HG03039 (cell line): ENCODE measurements at regions not wholly inside any gene's neighbourhood (a gene's known extent, or its start where the extent isn't known, plus 50 kb on each side); places are given as distances from the start of the nearest gene placed in this dataset.
A peak's percentile ranks its signal among the peaks of the same experiment; 100 is the strongest.
"Not testable (repeated sequence)": the region's sequence is repeated elsewhere in the genome, so short reads cannot be mapped to it uniquely, and the experiment has no call there.

ENCODE experiments used
- ATAC-seq: cut with Tn5 transposase; IDR thresholded peaks from one replicate; pipeline ENCODE4 v1.9.1; 2021; ENCODE audit warnings: mild to moderate bottlenecking, moderate library complexity; ENCODE audit not compliant: unreplicated experiment

DNA sequence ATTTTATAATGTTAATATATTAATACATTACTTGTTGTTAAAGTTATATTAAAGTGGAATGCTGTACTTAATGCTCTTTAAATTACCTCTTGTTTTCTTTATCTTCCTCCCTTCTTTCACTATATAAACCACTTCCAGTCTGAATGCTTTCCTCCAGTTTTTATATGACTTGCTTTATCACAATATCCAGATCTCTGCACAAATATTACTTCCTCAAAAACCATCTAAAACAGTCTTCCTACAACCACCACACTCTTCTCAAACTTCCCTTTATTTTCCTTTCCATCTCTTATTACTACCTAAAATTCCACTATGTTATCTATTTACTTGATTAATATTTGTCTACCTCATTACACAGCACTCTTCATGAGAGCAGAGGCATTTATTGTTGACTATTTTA, 956.6 kb downstream of the LRFN5 start:
- ATAC-seq: no peak

DNA sequence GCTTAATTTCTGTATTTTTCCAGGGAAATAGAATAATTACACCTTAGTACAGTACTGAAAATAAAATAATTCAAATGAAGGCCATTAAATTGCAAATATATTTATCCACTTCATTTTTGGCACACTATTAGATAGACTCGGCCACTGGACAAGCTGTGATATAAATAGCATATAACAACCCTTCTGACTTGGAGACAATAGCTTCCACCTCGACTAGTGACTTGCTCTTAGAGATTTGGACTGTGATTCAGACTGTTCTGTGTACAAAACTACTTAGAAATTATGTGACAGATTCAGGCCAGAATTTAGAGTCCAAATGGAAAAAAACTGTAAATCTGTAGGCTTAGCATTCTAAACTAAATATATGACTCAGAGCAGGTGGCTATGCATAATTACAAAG, 949.9 kb downstream of the LRFN5 start:
- ATAC-seq: no peak

DNA sequence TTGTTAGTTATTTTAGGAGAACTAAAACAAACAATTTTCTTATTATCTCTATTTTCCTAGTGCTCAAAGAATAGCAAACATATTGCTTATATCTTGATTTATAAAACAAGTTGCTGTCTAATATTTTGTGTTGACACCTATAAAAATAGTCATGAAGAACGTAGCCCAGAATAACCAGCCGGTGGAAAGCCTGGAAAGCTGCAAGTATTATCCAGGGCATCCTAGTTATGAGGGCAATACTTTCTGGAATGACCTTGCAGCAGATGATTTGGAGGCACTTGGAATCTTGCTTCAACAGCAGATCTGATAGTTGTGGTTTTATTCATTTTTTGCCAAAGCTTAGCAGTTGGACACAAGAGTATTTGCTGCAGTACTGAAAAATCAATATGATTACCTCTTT, 948.7 kb downstream of the LRFN5 start:
- no peak for ATAC-seq

DNA sequence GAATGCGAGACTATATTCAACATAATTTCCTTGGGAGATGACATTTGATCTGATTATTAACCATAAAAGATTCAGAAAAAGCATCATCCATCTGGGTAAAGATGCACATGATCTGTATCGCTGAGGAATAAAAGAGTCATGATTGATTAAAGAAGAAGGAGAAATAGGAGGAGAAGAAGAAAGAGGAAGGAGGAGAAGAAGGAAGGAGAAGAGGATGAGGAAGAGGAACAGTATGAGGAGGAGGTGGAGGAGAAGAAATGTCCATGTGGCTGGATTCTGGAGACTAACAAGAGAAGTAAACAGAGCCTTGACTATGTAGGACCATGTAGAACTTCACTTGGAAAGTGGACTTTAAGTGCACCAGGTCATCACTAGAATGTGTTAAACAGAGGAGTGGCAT, 947.4 kb downstream of the LRFN5 start:
- no peak for ATAC-seq

DNA sequence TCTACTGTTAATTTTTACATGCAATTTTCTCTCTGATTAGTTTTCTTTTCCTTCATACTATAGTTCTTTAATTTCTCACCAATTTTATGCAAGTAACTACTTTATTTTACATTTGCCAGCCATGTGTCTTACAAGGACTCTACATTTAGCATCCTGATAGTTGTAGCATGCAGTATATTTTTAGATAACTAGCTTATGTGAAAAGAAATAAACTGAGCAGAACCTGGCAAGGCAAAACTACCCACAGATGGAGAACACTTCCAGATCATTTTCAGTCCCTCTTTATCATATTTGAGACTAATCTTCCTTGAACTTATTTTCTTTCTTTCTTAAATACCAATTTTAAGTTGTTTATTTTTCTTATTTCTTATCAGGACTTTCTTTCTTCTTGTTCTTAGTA, 943.6 kb downstream of the LRFN5 start:
- no peak for ATAC-seq

DNA sequence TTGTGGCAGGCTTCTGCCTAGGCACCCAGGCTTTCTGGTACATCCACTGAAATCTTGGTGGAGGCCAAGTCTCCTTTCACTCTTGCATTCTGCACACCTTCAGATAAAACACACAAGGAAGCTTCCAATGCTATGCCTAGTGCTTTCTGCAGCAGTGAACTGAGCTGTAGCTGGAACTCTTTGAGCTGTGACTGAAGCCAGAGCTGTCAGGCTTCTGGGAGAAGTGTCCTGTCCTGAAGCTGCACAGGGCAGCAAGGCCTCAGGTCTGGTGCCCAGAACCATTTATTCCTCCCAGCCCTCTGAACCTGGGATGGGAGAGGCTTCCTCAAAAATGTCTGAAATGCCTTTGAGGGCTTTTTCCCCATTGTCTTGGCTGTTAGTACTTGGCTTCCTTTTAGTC, 941.7 kb downstream of the LRFN5 start:
- no peak for ATAC-seq

DNA sequence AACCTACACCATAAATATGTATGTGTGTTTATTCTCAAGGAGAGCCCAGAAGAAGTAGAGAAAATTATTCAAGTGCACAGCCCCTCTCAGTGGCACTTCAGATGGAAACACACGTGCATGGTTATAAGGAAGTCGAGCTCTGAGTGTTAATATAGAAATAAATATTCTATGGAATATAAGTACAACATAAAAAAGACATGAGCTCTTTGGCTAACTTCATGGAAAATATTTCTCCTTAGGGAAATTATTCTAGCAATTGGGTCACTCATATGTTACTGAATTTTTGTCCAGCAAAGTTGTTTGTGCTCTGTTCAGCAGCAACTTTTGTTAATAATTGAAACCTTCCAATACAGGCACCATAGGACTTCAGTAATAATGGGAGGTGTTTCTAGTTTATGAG, 939.0 kb downstream of the LRFN5 start:
- ATAC-seq: no peak

DNA sequence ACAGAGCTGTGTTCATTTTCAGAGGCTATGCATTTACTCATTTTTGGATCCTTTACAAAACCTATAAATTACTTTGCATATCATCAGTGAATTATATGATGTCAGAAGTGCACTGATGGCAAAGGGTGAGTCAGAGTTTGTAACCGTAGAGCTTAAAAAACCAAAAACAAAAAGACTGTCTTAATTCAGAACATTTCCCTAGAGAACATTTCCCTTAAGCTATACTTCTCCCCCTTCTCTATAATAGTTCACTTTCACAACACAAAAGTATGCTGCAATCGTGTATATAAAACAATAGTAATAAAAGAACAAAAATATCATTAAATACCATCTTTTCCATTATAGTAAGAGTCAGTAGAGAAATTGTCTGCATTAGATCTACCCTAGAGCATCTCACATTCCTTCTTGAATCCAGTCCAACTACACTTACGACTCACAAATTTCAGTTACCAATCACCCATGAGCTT, 934.9 kb downstream of the LRFN5 start:
- no peak for ATAC-seq

DNA sequence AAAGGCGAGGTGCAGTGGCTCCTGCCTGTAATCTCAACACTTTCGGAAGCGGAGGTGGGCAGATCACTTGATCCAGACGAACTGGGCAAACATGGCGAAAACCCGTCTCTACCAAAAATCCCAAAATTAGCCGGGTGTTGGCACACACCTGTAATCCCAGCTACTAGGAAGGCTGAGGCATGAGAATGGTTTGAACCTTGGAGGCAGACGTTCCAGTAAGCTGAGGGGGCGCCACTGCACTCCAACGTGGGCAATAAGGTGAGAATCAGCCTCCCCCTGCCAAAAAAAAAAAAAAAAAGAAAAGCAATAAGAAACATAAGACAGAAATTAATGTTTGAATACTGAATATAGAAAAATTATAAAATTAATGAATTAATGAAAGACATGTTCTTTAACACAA, 928.7 kb downstream of the LRFN5 start:
- no peak for ATAC-seq

DNA sequence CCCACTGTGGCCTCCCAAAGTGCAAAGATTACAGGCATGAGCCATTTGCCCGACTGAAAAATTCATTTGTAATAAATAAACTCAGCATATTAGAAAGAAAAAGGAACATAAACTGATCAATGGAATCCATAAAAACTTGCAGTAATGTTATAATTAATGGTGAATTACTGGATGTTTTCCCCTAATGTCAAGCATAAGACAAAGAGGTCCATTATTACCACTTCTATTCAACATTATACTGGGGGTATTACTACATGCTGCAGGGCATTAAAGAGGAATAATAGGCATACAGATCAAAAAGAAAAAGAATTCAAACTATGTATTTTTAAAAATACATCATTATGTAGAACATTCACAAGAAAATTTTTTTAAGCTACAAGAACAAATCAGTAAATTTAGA, 926.8 kb downstream of the LRFN5 start:
- no peak for ATAC-seq

DNA sequence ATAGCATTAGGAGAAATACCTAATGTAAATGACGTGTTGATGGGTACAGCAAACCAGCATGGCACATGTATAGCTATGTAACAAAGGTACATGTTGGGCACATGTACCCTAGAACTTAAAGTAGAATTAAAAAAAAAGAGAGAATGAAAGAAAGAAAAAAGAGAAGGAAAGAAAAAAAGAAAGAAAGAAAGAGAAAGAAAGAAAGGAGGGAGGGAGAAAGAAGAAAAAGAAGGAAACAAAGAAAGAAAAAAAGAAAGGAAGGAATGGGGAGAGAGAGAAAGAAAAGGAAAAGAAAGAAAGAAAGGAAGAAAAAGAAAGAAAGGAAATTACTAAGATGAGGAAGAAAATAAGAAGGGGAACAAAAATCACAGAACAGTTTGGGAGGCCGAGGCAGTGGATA, 925.5 kb downstream of the LRFN5 start:
- ATAC-seq: no peak

DNA sequence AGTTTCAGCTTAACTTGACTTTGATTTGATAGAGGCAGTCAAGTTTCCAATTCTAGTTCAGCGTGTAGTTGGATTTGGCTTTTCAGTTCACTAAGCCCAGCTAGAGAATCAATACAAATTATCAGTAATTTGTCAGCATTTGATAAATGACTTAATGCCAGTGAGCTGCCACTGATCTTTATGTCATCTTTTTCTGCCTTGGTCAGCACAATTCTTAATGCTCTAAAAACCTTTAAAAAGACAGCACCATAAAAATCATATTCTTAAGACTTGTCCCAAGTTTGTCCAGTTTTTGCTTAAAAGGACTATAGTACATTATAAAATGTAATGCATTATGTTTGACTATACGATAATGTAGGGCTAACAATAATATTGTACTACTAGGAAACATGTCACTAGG, 920.5 kb downstream of the LRFN5 start:
- ATAC-seq: no peak

DNA sequence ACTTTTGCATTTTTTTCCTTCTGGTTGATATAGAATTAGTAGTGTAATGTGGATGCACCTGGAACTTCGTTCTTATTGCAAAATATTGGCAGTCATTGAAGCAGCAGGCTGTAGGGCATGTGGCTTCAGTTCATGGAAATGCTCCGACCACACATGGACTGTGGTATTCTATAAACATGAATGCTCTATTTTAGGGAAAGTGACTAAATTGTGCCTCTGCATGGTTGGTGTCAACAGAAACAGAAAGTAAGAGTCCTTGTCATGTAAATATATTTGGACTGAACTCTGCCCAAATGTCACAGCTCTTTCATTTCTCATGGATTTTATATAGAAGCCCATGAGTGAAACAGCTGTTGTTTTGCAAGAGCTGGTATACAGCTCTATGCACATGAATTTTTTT, 917.0 kb downstream of the LRFN5 start:
- ATAC-seq: peak; percentile 99

DNA sequence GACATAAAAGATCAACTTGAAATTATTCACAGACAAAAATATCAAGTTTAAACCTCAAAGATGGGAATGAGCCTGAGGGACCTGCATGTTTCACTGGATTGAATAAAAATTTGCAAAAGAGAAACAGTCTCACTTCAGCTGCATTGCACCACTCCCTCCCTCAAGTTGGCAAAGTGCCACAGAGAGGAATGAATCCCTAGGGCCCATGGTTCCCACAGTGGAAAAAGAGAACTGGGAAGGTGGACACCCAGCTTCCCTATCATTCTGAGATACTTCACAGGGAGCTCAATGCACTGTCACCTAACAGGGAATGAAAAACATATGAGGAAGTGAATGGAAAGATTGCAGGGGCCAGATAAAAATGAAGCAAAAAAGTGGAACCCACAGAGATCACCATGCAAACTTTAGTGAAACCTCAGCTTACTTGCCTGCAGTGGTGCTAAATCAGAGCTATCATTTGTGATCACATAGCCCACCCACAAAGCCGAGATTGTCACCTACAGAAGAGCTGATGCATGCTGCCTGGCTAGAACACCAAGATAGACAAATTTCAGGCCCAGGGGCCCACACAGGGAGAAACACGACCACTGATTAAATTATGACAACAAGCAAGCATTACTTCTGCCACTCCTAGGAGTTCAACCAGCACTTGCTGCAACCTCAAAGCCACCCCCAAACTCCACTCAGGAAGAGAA, 911.3 kb downstream of the LRFN5 start:
- no peak for ATAC-seq

DNA sequence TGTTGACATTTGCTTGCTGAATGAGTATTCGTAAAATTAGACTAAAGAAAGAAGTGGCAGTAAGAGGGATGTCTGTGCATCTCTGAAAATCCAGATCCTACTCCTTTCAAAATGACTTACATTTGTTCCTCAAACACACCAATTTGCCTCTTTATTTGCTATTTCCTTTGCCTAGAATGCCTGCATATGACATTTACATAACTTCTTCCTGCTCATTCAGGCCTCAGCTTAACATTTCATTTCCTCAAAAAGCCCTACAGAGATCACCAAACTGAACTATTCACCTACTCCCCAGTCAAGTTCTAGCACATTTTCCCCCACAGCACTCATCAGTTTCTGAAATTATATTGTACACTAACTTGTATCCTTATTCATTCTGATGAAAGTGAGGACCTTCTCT, 907.2 kb downstream of the LRFN5 start:
- no peak for ATAC-seq

DNA sequence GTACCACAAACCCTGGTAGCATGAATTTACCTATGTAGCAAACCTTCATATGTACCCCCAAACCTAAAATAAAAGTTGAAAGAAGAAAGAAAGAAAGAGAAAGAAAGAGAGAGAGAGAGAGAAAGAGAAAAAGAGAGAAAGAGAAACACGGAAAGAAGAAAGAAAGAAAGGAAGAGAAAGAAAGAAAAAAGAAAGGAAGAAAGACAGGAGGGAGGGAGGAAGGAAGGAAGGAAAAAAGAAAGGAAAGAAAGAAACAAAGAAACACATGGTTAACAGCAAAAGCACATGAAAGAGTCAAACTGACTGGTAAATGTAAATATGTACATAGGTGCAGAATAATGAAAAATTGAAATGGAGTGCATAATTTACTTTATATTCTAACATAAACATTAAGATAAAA, 903.4 kb downstream of the LRFN5 start:
- ATAC-seq: no peak

DNA sequence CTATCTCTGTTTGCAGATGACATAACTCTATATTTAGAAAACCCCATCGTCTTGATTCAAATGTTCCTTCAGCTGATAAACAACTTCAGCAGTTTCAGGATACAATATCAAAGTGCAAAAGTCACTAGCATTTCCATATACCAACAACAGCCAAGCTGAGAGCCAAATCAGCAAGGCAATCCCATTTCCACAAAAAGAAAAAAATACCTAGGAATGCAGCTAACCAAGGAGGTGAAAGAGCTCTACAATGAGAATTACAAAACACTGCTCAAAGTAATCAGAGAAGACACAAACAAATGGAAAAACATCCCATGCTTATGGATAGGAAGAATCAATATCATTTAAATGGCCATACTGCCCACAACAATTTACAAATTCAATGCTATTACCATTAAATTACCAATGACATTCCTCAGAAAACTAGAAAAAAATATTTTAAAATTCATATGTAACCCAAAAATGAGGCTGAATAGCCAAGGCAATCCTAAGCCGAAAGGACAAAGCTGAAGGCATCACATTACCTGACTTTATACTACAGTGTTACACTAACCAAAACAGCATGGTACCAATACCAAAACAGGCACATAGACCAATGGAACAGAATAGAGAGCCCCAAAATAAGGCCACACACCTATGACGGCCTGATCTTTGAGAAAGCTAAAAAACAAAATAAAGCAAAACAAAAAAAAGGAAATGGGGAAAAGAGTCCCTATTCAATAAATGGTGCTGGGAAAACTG, 901.7 kb downstream of the LRFN5 start:
- ATAC-seq: no peak

DNA sequence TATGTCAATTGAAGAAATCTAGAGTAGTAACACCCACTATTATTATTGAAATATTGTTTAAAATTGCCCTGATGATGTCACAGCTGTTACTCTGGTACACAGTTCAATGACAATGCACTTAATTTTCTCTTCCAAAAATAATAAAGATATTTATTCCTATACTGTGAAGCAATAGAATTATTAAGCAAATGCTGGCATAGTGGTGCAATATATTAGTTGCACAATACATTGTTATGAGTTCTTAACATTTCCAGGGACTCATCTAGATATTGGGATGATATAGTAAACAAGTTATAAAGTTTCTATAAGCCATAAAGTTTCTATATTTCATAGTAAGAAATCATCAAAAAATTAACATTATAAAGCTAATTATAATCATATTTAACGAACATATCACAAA, 897.8 kb downstream of the LRFN5 start:
- ATAC-seq: no peak

DNA sequence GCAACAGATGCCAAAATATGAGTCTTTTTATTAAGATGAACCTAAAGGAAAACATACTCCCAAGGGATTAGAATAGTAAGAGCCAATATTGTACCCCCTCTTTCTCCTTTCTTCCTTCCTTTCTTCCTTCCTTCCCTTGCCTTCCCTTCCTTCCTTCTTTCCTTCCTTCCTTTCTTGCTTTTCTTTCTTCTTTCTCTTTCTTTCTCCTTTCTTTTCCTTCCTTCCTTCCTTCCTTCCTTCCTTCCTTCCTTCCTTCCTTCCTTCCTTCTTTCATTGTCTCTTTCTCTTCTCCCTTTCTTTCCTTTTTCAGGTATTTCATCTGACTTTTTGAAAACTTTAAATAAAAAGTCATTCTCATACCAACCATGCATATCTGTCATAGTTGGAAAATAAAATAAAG, 892.5 kb downstream of the LRFN5 start:
- ATAC-seq: no peak

DNA sequence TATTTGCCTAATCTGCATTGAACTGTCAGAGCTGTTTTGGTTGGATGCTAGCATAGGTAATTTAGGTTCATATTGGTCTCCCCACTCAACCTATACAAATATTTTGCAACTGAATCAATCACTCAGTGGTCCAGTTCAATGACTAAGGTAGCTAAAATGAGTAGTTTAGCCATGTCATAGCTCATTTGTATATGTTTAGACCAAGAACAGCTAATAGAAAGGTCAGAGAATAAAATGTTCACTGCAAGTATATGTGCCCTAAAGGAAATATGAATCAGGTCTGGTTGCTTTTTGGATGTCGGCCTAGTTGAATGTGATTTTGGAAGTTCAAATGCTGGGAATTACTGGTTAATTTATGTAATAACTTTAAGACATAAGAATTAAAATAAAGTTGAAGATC, 883.9 kb downstream of the LRFN5 start:
- no peak for ATAC-seq

DNA sequence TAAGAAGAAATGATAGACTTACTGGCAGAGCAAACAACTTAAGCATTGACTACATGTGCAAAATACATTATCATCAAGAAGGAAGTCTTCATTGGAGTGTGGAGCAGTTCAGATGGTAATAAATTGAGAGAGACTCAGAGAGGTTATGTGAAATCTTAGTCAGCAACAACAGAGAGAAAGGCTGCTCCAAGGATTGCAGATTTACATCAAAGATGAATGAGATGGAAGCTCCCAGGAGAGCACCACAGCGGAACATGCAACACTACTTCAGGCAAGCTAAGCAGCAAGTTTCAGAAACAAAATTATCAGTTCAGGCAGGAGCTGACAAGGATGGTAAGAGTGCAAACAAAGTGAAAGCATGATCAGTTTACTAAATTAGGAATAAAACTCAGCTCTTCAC, 882.3 kb downstream of the LRFN5 start:
- no peak for ATAC-seq

DNA sequence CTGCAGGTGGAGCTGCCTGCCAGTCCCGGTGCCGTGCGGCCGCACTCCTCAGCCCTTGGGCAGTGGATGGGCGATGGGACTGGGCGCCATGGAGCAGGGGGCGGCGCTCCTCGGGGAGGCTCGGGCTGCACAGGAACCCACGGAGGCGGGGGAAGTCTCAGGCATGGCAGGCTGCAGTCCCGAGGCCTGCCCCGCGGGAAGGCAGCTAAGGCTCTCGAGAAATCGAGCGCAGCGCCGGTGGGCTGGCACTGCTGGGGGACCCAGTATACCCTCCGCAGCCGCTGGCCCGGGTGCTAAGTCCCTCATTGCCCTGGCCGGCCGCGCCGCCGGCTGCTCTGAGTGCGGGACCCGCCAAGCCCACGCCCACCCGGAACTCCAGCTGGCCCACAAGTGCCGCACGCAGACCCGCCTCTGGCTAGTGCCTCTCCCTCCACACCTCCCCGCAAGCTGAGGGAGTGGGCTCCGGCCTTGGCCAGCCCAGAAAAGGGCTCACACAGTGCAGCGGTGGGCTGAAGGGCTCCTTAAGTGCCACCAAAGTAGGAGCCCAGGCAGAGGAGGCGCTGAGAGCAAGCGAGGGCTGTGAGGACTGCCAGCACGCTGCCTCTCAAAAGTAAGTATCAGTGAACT, 875.8 kb downstream of the LRFN5 start:
- not testable (repeated sequence) for ATAC-seq
